OCI-LY1 (cell line): ENCODE measurements at regions not wholly inside any gene's neighbourhood (a gene's known extent, or its start where the extent isn't known, plus 50 kb on each side); places are given as distances from the start of the nearest gene placed in this dataset.

Experiments used
- EZH2 ChIP-seq: fragments of 200-600 bp; sonication (generic), shearing (Covaris generic); IDR thresholded peaks from 2 replicates; pipeline ENCODE4 v1.8.0; 2017; ENCODE audit warnings: borderline replicate concordance, mixed run types, mild to moderate bottlenecking, antibody characterized with exemption, low read length, moderate library complexity, mixed read lengths
- TF ChIP-seq, protein P1 (sequence below): fragments of 200-600 bp; sonication (generic), shearing (Covaris generic); IDR thresholded peaks from 2 replicates; pipeline ENCODE4 v1.5.1; 2017; ENCODE audit warnings: mild to moderate bottlenecking, antibody characterized with exemption, low read length, moderate library complexity, mixed read lengths

DNA sequence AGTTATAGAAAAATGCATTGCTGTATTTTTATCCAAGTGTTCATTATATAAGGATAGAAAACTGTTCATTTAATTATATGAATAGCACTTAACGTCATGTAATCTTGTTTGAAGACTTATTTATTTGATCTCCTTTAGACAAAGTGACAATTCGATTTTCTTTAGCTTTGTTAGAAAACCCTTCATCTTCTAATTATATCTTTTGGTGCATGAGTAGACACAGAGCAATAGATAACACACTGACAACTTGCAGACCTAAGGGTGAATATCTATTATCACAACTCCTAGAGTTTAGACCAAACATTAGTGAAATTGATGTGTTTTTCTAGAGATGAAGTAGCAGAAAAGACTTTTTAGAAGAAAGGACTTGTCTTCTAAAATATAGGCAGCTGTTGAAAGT lies 446.4 kb upstream of the SEMA6A start:
- TF ChIP-seq, protein P1, sequence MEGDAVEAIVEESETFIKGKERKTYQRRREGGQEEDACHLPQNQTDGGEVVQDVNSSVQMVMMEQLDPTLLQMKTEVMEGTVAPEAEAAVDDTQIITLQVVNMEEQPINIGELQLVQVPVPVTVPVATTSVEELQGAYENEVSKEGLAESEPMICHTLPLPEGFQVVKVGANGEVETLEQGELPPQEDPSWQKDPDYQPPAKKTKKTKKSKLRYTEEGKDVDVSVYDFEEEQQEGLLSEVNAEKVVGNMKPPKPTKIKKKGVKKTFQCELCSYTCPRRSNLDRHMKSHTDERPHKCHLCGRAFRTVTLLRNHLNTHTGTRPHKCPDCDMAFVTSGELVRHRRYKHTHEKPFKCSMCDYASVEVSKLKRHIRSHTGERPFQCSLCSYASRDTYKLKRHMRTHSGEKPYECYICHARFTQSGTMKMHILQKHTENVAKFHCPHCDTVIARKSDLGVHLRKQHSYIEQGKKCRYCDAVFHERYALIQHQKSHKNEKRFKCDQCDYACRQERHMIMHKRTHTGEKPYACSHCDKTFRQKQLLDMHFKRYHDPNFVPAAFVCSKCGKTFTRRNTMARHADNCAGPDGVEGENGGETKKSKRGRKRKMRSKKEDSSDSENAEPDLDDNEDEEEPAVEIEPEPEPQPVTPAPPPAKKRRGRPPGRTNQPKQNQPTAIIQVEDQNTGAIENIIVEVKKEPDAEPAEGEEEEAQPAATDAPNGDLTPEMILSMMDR = no peak
- TF ChIP-seq EZH2 = no peak
